ENCODE measurements at regions not wholly inside any gene's neighbourhood (a gene's known extent, or its start where the extent isn't known, plus 50 kb on each side); places are given as distances from the start of the nearest gene placed in this dataset.

DNA sequence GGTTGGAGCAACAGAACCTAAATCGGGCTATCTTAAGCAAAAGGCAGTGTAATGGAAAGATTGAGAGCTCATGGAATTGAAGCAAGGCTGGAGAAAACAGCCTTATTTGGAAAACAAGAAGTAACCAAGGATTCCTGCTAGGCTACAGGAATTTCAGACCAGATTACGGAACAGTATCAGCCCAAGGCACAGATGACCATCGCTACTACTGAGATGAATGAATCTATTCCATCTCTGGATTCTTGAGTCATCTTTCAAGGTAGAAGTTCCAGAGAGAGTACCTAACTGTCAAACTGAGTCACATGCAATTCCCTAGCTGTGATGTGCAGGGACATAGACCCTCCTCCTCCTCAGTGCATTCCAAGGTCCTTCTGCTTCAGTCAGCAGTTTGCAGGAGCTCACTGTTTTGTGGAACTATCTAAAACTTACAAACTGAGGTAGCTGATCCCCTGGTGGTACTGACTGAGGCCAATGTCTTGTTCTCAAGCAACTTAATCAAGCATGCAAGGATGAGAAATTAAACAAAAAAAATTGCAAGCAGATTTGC lies 62.0 kb upstream of the SMLR1 start:
- DNase-seq (ENCODE audit: low read depth in 2 of 2) = no peak

DNA sequence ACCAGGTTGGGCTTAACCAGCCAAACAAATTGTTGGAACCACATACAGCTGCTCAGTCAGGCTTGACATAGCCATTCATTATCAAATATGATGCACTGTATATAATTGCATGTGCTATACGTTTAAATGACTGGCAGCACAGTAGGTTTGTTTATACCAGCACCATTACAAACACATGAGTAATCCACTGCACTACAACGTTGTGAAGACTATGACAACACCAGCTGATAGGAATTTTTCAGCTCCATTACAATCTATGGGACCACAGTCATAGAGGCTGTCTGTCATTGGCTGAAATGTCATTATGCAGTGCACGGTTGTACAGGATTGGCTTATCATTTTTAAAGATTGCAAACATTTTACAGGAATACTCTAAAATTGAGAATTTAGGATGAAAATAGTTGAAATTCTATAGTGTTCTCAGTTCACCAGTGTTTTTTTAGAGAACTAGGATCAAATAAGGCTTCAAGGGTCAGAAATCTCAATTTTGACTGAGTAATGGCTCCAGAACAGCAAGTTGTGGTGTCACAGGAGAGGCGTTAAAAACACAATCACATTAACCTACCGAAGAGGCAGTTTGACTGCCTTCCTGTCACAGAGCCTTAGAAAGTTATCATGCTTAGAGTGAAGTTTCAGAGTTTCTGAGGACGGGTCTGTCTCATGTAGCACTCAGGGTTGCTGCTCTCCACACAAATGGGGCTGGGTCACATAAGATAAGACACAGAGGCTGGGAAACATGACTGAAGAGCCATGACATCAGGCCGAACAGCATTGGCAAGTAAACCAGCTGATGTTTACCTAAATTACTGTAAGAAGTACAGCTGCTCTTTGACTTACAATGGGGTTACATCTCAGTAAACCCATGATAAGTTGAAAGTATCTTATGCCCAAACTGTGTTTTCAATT lies 60.7 kb upstream of the SMLR1 start:
- no peak for DNase-seq (ENCODE audit: low read depth in 2 of 2)

DNA sequence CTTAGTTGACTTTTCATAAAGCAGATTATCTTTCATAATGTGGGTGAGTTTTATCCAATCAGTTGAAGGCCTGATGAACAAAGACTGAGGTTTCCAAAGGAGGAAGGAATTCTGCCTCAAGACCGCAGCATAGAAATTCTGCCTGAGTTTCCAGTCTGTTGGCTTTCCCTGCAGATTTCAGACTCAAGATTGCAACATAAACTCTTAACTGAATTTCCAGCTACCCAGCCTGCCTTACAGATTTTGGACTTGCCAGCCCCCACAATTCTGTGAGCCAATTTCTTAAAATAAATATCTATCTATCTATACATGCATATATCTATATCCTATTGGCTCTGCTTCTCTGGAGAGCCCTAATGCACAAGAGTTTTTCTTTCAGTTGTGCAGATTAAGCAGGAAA lies 57.3 kb upstream of the SMLR1 start:
- no peak for DNase-seq (ENCODE audit: low read depth in 2 of 2)

DNA sequence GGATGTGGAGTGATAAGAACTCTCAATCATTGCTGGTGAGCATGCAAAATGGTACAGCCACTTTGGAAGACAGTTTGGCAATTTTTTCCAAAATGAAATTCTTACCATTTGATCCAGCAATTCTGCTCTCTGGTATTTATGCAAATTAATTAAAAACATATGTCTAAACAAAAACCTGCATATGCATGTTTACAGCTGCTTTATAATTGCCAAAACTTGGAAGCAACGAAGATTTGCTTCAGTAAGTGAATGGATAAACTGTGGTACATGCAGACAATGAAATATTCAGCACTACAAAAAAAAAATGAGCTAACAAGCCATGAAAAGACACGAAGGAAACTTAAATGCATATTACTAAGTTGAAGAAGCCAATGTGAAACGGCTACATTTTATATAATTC lies 55.5 kb upstream of the SMLR1 start:
- DNase-seq (ENCODE audit: low read depth in 2 of 2) = no peak

DNA sequence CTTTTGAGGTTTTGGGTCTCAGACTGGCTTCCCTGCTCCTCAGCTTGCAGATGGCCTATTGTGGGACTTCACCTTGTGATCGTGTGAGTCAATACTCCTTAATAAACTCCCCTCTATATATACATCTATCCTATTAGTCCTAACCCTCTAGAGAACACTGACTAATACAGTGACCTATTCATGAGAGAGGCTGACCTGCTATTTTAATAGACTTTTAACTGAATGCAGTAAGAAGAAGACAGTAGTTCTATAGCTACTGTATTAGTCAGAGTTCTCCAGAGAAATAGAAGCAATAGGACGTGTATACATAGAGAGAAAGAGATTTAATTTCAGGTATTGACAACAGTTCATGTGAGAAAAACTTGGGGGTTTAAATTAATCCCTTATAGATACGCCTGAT lies 53.3 kb upstream of the SMLR1 start:
- no peak for DNase-seq (ENCODE audit: low read depth in 2 of 2)

DNA sequence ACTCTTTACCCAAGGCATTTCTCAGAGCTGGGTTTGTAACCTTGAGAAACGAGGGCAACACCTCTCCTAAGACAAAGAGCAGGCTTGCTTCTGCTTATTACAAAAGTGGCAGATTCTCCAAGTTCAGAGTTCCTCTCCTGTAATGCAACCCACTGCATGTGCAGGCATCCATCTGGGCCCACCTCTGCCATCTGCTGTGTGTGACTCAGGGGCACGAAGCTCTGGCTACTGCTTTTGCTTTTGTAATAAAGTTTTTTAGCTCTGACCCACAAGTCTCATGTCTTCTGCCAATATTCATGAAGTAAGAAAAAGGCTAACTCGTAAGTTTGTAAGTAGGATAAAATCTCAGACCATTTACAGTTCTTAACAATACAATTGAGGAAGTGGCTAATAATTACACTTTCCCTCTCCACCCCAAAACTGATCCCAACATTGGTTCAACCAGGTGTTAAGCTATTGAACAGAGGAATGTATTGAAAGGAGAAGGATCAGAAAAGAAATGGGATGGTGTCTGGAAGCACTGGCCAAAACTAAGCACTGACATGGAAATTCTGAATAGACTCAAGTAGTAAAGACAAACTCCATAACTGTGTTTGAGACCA lies 51.7 kb upstream of the SMLR1 start:
- DNase-seq (ENCODE audit: low read depth in 2 of 2) = no peak

DNA sequence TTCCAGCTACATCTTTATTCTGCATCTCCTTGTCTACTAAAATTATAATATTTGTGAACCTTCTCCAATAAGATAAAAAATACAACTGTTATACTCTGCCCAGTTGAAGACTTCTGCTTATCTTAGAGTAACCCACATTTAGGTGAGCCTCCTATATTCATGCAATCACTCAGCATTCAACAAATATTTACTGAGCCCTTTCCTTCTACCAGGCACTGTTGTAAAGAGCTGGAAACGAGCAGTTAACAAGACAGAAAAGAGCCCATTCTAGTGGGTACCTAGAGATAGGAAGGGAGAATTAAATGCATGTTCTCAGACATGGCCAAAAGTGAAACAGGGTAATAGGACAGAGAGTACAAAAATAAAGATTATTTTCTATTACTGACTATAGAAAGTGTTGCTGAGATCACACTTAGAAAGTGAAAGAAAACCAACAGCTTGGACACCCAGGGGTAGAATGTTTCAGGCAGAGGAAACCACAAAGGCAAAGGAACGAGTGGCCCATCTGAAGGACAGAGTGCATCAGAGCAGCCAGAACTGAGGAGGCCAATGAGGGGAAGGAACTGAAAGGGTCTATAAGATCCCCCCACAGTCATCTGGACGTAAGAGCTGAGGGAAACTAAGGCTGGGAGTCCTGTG lies 50.8 kb upstream of the SMLR1 start:
- DNase-seq (ENCODE audit: low read depth in 2 of 2) = no peak

All from activated CD8-positive, alpha-beta memory T cell treated with anti-CD3 and anti-CD28 coated beads for 4 hours (primary cell).